ENCODE measurements at regions not wholly inside any gene's neighbourhood (a gene's known extent, or its start where the extent isn't known, plus 50 kb on each side); places are given as distances from the start of the nearest gene placed in this dataset.

GRCh38 chr4:26104056-26104685, 190.2 kb downstream of the SMIM20 start:
- Mint-ChIP-seq H3K27ac (ENCODE audit: unreplicated experiment) (no peak overlapping the region), H3K4me1 (ENCODE audit: low read depth, unreplicated experiment) (no peaks in the 10 kb centered on the region), H3K4me3 (ENCODE audit: unreplicated experiment) (no peak overlapping the region), H3K36me3 (ENCODE audit: insufficient read depth, unreplicated experiment) (no peaks in the 10 kb centered on the region), H3K27me3 (ENCODE audit: insufficient read depth, unreplicated experiment) (no peaks in the 10 kb centered on the region), H3K9me3 (ENCODE audit: unreplicated experiment) (no peaks in the 10 kb centered on the region)
- no peak overlapping the region for H3K4me3 ChIP-seq (ENCODE audit: low read depth, low read length)
- H3K4me1 ChIP-seq, result no peaks in the 10 kb centered on the region
- BruUV-seq (replicated peaks), result no TSS peak
- H3K9me3 ChIP-seq, result no peaks in the 10 kb centered on the region
- no peaks in the 10 kb centered on the region for H3K36me3 ChIP-seq (ENCODE audit: control insufficient read depth, insufficient read depth, low read length)
- ChIA-PET POLR2A (no interaction called here), CTCF (no interaction called here)
- H3K27me3 ChIP-seq (replicated peaks; ENCODE audit: control insufficient read depth, insufficient read depth, low read length), result no peaks in the 10 kb centered on the region
- intact Hi-C loops (cut with micrococcal nuclease; ENCODE audit: unreplicated experiment), result no loop called here
- no peak for DNase-seq
- TF ChIP-seq, protein P1, sequence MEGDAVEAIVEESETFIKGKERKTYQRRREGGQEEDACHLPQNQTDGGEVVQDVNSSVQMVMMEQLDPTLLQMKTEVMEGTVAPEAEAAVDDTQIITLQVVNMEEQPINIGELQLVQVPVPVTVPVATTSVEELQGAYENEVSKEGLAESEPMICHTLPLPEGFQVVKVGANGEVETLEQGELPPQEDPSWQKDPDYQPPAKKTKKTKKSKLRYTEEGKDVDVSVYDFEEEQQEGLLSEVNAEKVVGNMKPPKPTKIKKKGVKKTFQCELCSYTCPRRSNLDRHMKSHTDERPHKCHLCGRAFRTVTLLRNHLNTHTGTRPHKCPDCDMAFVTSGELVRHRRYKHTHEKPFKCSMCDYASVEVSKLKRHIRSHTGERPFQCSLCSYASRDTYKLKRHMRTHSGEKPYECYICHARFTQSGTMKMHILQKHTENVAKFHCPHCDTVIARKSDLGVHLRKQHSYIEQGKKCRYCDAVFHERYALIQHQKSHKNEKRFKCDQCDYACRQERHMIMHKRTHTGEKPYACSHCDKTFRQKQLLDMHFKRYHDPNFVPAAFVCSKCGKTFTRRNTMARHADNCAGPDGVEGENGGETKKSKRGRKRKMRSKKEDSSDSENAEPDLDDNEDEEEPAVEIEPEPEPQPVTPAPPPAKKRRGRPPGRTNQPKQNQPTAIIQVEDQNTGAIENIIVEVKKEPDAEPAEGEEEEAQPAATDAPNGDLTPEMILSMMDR (IDR thresholded peaks at IDR 0.05; ENCODE audit: insufficient read depth in 1 of 2, low read depth in 1 of 2, low read length in 1 of 2, severe bottlenecking in 1 of 2, unreplicated experiment in 1 of 2), result no peak

- Mint-ChIP-seq H3K4me1 (ENCODE audit: low read depth, unreplicated experiment) (no peaks in the 10 kb centered on the region), H3K9me3 (ENCODE audit: unreplicated experiment) (no peaks in the 10 kb centered on the region), H3K36me3 (ENCODE audit: insufficient read depth, unreplicated experiment) (no peaks in the 10 kb centered on the region), H3K27ac (ENCODE audit: unreplicated experiment) (no peak overlapping the region), H3K4me3 (ENCODE audit: unreplicated experiment) (no peak overlapping the region), H3K27me3 (ENCODE audit: insufficient read depth, unreplicated experiment) (no peaks in the 10 kb centered on the region)
- H3K27me3 ChIP-seq (replicated peaks; ENCODE audit: control insufficient read depth, insufficient read depth, low read length), result no peaks in the 10 kb centered on the region
- DNase-seq, result no peak
- TF ChIP-seq, protein P1 (IDR thresholded peaks at IDR 0.05; ENCODE audit: insufficient read depth in 1 of 2, low read depth in 1 of 2, low read length in 1 of 2, severe bottlenecking in 1 of 2, unreplicated experiment in 1 of 2), result no peak
- POLR2A ChIA-PET, result no interaction called here
- H3K9me3 ChIP-seq, result no peaks in the 10 kb centered on the region
- intact Hi-C loops (cut with micrococcal nuclease; ENCODE audit: unreplicated experiment), result no loop called here
- BruUV-seq (replicated peaks), result no TSS peak
- no peak overlapping the region for H3K4me3 ChIP-seq (ENCODE audit: low read depth, low read length)
- no peaks in the 10 kb centered on the region for H3K36me3 ChIP-seq (ENCODE audit: control insufficient read depth, insufficient read depth, low read length)
- no peaks in the 10 kb centered on the region for H3K4me1 ChIP-seq
- CTCF ChIA-PET, result no interaction called here
Measured at GRCh38 chr4:26105337-26105736, 191.3 kb downstream of the SMIM20 start.

- intact Hi-C loops (cut with micrococcal nuclease; ENCODE audit: unreplicated experiment), result no loop called here
- peaks cover 3% of the 10 kb centered on the region for H3K9me3 Mint-ChIP-seq (ENCODE audit: unreplicated experiment)
- H3K27ac Mint-ChIP-seq (ENCODE audit: unreplicated experiment), result no peak overlapping the region
- DNase-seq, result no peak
- TF ChIP-seq, protein P1 (IDR thresholded peaks at IDR 0.05; ENCODE audit: insufficient read depth in 1 of 2, low read depth in 1 of 2, low read length in 1 of 2, severe bottlenecking in 1 of 2, unreplicated experiment in 1 of 2), result no peak
- Histone ChIP-seq H3K36me3 (ENCODE audit: control insufficient read depth, insufficient read depth, low read length) (no peaks in the 10 kb centered on the region), H3K27me3 (replicated peaks; ENCODE audit: control insufficient read depth, insufficient read depth, low read length) (no peaks in the 10 kb centered on the region), H3K4me1 (no peaks in the 10 kb centered on the region), H3K4me3 (ENCODE audit: low read depth, low read length) (no peak overlapping the region), H3K9me3 (no peaks in the 10 kb centered on the region)
- no peak overlapping the region for H3K4me3 Mint-ChIP-seq (ENCODE audit: unreplicated experiment)
- ChIA-PET POLR2A (no interaction called here), CTCF (no interaction called here)
- H3K36me3 Mint-ChIP-seq (ENCODE audit: insufficient read depth, unreplicated experiment), result no peaks in the 10 kb centered on the region
- no peaks in the 10 kb centered on the region for H3K4me1 Mint-ChIP-seq (ENCODE audit: low read depth, unreplicated experiment)
- BruUV-seq (replicated peaks), result no TSS peak
- no peaks in the 10 kb centered on the region for H3K27me3 Mint-ChIP-seq (ENCODE audit: insufficient read depth, unreplicated experiment)
Measured at GRCh38 chr4:26105815-26106699, 192.0 kb downstream of the SMIM20 start.
